IMR-90 (cell line): ENCODE measurements at regions not wholly inside any gene's neighbourhood (a gene's known extent, or its start where the extent isn't known, plus 50 kb on each side); places are given as distances from the start of the nearest gene placed in this dataset.

Experiments
- ATAC-seq: fragments of 200-7000 bp; cut with Tn5 transposase; 2 replicates; pipeline ENCODE4 v1.9.1; 2020; ENCODE audit warnings: low read depth, mild to moderate bottlenecking, moderate library complexity
- BruUV-seq: library from RNA; stranded (reverse); fragments of 400-500 nt; replicated peaks from 2 replicates; lab custom pipeline; 2021; lab: Mats Ljungman, UMichigan
- CTCF ChIA-PET: fragments of 300-600 bp; formaldehyde crosslinking; extraction: SDS; loops from one replicate; lab custom pipeline; 2021; ENCODE audit warnings: antibody characterized with exemption; lab: Yijun Ruan, JAX
- POLR2A ChIA-PET: fragments of 300-600 bp; sonication (Branson Sonifier 250); formaldehyde crosslinking; loops from one replicate; lab custom pipeline; 2022; ENCODE audit warnings: antibody characterized with exemption; ENCODE audit not compliant: unreplicated experiment; lab: Charles Lee
- DNase-seq: peaks from one replicate; pipeline ENCODE4 v3.0.0; 2013
- H2AFZ ChIP-seq: replicated peaks from 2 replicates; pipeline ENCODE3; 2013; ENCODE audit warnings: low read length, mild to moderate bottlenecking; ENCODE audit not compliant: poor library complexity
- H2AK5ac ChIP-seq: 2 replicates; pipeline ENCODE4 v1.6.1; 2013; ENCODE audit warnings: low read depth, low read length, inconsistent platforms
- H2AK9ac ChIP-seq: replicated peaks from 2 replicates; pipeline ENCODE3; 2013; ENCODE audit warnings: mild to moderate bottlenecking, low read depth, low read length, moderate library complexity; ENCODE audit not compliant: poor library complexity
- H2BK120ac ChIP-seq: 2 replicates; pipeline ENCODE4 v1.6.1; 2013; ENCODE audit warnings: low read depth, low read length, inconsistent platforms
- H2BK15ac ChIP-seq: 3 replicates; pipeline ENCODE4 v1.6.1; 2013; ENCODE audit warnings: low read depth, low read length, inconsistent platforms
- H2BK20ac ChIP-seq: 2 replicates; pipeline ENCODE4 v1.6.1; 2013; ENCODE audit warnings: low read depth, mild to moderate bottlenecking, inconsistent platforms, low read length, moderate library complexity
- H2BK5ac ChIP-seq: 2 replicates; pipeline ENCODE4 v1.6.1; 2013; ENCODE audit warnings: mild to moderate bottlenecking, low read depth, low read length, inconsistent platforms; ENCODE audit not compliant: poor library complexity, severe bottlenecking
- H3K14ac ChIP-seq: replicated peaks from 2 replicates; pipeline ENCODE4 v1.6.1; 2013; ENCODE audit warnings: low read depth, low read length, inconsistent platforms
- H3K18ac ChIP-seq: 2 replicates; pipeline ENCODE4 v1.6.1; 2013; ENCODE audit warnings: low read depth, low read length, control low read depth
- H3K23ac ChIP-seq: 2 replicates; pipeline ENCODE4 v1.6.1; 2013; ENCODE audit warnings: low read depth, low read length, inconsistent platforms
- H3K27ac ChIP-seq: 2 replicates; pipeline ENCODE4 v1.5.1; 2013; ENCODE audit warnings: mild to moderate bottlenecking, control low read depth, low read length; ENCODE audit not compliant: insufficient read depth
- H3K27me3 ChIP-seq: 2 replicates; pipeline ENCODE4 v1.6.1; 2013; ENCODE audit warnings: low read length; ENCODE audit not compliant: control insufficient read depth, insufficient read depth
- H3K36me3 ChIP-seq: 2 replicates; pipeline ENCODE4 v1.6.1; 2013; ENCODE audit warnings: low read length, mixed read lengths; ENCODE audit not compliant: control insufficient read depth, insufficient read depth
- H3K4ac ChIP-seq: 2 replicates; pipeline ENCODE4 v1.6.1; 2013; ENCODE audit warnings: low read depth, low read length, inconsistent platforms
- H3K4me1 ChIP-seq: 2 replicates; pipeline ENCODE4 v1.6.1; 2013; ENCODE audit warnings: low read length, mixed read lengths; ENCODE audit not compliant: control insufficient read depth, insufficient read depth
- H3K4me2 ChIP-seq: 2 replicates; pipeline ENCODE4 v1.6.1; 2013; ENCODE audit warnings: low read depth, mild to moderate bottlenecking, control low read depth, low read length, moderate library complexity
- H3K4me3 ChIP-seq: 2 replicates; pipeline ENCODE4 v1.5.1; 2013; ENCODE audit warnings: low read depth, mild to moderate bottlenecking, control low read depth, low read length, moderate library complexity; ENCODE audit not compliant: insufficient read depth
- H3K56ac ChIP-seq: 2 replicates; pipeline ENCODE4 v1.6.1; 2013; ENCODE audit warnings: low read length, inconsistent platforms; ENCODE audit not compliant: insufficient read depth; ENCODE audit errors: extremely low read depth
- H3K79me1 ChIP-seq, 2 experiments: 2 replicates each; pipeline ENCODE4 v1.6.1; 2013; ENCODE audit warnings: low read length in 2 of 2, inconsistent platforms in 1 of 2, low read depth in 1 of 2
- H3K9ac ChIP-seq: 2 replicates; pipeline ENCODE4 v1.6.1; 2013; ENCODE audit warnings: low read depth, low read length, control low read depth
- H3K9me1 ChIP-seq: 2 replicates; pipeline ENCODE4 v1.6.1; 2013; ENCODE audit warnings: low read length, inconsistent platforms; ENCODE audit not compliant: insufficient read depth
- H3K9me3 ChIP-seq: 2 replicates; pipeline ENCODE4 v1.6.1; 2013; ENCODE audit warnings: low read length; ENCODE audit not compliant: control insufficient read depth, insufficient read depth
- H4K20me1 ChIP-seq: 2 replicates; pipeline ENCODE4 v1.6.1; 2013; ENCODE audit warnings: low read length, inconsistent platforms; ENCODE audit not compliant: insufficient read depth
- H4K5ac ChIP-seq: 2 replicates; pipeline ENCODE4 v1.6.1; 2013; ENCODE audit warnings: mild to moderate bottlenecking, low read depth, low read length, control low read depth
- H4K8ac ChIP-seq, 2 experiments: 2 replicates each; pipeline ENCODE4 v1.6.1; 2013; ENCODE audit warnings: low read depth in 2 of 2, low read length in 2 of 2, control low read depth in 1 of 2, inconsistent platforms in 1 of 2
- H4K91ac ChIP-seq: 2 replicates; pipeline ENCODE4 v1.6.1; 2013; ENCODE audit warnings: low read depth, low read length, inconsistent platforms; ENCODE audit not compliant: insufficient read depth
- BHLHE40 ChIP-seq: fragments of 150-350 bp; IDR thresholded peaks from 2 replicates; pipeline ENCODE4 v1.6.1; 2016; ENCODE audit warnings: mild to moderate bottlenecking, low read depth, low read length
- CHD1 ChIP-seq: IDR thresholded peaks from 2 replicates; pipeline ENCODE4 v1.6.1; 2012; ENCODE audit warnings: low read depth, low read length, improper control_type of control experiment
- CTCF ChIP-seq: conservative IDR thresholded peaks from 2 replicates; pipeline ENCODE4 v1.5.1; 2012; ENCODE audit warnings: mild to moderate bottlenecking, low read depth, low read length, improper control_type of control experiment
- MAZ ChIP-seq: IDR thresholded peaks from 2 replicates; pipeline ENCODE4 v1.6.1; 2012; ENCODE audit warnings: low read depth, mild to moderate bottlenecking, low read length, improper control_type of control experiment, moderate library complexity, borderline replicate concordance
- MXI1 ChIP-seq: IDR thresholded peaks from 2 replicates; pipeline ENCODE4 v1.6.1; 2012; ENCODE audit warnings: low read depth, mild to moderate bottlenecking, low read length, moderate library complexity, borderline replicate concordance
- SMC3 ChIP-seq: fragments of 150-350 bp; IDR thresholded peaks from 2 replicates; pipeline ENCODE4 v1.6.1; 2016; ENCODE audit warnings: low read depth, mild to moderate bottlenecking, antibody characterized with exemption, low read length, moderate library complexity
- USF2 ChIP-seq: fragments of 150-350 bp; IDR thresholded peaks from 2 replicates; pipeline ENCODE4 v1.6.1; 2017; ENCODE audit warnings: mild to moderate bottlenecking, antibody characterized with exemption, low read length, low read depth
- WGBS, 2 experiments: methylation state at CpG; one replicate each; pipeline versions ENCODE4 v1.1.5 to v1.1.7; 2013; ENCODE audit warnings: missing lambda C conversion rate in 2 of 2; ENCODE audit not compliant: insufficient read length in 1 of 2; ENCODE audit errors: extremely low coverage in 2 of 2; 5-methylcytosine and 5-hydroxymethylcytosine counted together
- dilution Hi-C: fragments of 300-500 bp; cut with HindIII; formaldehyde crosslinking; loops from one replicate; pipeline ENCODE4 v1.14.3; 2018; ENCODE audit warnings: low sequenced_read_pairs; ENCODE audit not compliant: unreplicated experiment
- in situ Hi-C: fragments of 300-500 bp; cut with MboI; formaldehyde crosslinking; loops from 3 replicates; pipeline ENCODE4 v1.14.3; 2019; ENCODE audit warnings: low sequenced_read_pairs, inconsistent platforms, mixed read lengths
- intact Hi-C: fragments of 100-400 bp; cut with micrococcal nuclease; formaldehyde crosslinking; loops from 2 replicates; pipeline ENCODE4 v1.10.0; 2022

DNA sequence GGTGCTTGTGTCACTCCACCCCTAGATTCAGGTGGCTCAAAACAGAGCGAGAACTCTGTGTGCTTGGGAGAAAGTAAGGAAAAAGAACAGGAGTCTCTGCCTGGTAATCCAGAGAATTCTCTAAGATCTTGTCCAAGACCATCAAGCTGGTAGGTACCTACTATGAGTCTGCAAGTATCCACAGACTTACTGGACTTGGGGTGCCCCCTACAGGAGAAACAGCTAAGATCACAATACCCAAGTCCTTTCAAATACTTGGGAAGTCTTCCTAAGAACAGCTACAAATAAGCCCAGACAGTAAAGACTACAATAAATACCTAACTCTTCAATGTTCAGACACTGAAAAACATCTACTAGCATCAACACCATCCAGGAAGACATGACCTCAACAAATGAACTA is 1143.6 kb upstream of the ACVR2A start:
- Histone ChIP-seq H3K4me1 (no peaks in the 10 kb centered on the region), H2BK5ac (no peak overlapping the region), H3K36me3 (no peaks in the 10 kb centered on the region), H3K18ac (no peak overlapping the region), H2BK20ac (no peak overlapping the region), H3K23ac (no peak overlapping the region), H2BK120ac (no peak overlapping the region), H2AFZ (no peak overlapping the region), H3K4me3 (no peak overlapping the region), H3K27ac (no peak overlapping the region), H3K9ac (no peak overlapping the region), H4K91ac (no peak overlapping the region), H4K8ac (no peak overlapping the region), H2AK9ac (no peak overlapping the region), H2AK5ac (no peak overlapping the region), H3K14ac (no peak overlapping the region), H4K20me1 (no peaks in the 10 kb centered on the region), H3K9me3 (peaks cover 4% of the 10 kb centered on the region; the same call in 1 of the 2 replicates), H3K79me1 (no peaks in the 10 kb centered on the region), H2BK15ac (no peak overlapping the region), H4K5ac (no peak overlapping the region), H3K56ac (no peak overlapping the region), H3K4me2 (no peak overlapping the region), H3K4ac (no peak overlapping the region), H3K27me3 (no peaks in the 10 kb centered on the region), H3K9me1 (no peaks in the 10 kb centered on the region)
- POLR2A ChIA-PET: no interaction called here
- intact Hi-C loops: no loop called here
- dilution Hi-C loops: no loop called here
- ATAC-seq (no peak), DNase-seq (no peak)
- no peak for TF ChIP-seq BHLHE40
- no peak for TF ChIP-seq CTCF
- TF ChIP-seq MAZ: no peak
- no peak for TF ChIP-seq MXI1
- TF ChIP-seq CHD1: no peak
- TF ChIP-seq SMC3: no peak
- no peak for TF ChIP-seq USF2
- BruUV-seq: no TSS peak
- in situ Hi-C loops: no loop called here
- no CpG with 5 or more reads among the region's 1 CpG for WGBS, 2 experiments
- CTCF ChIA-PET: no interaction called here
